Ammon's horn (tissue), 1 donor: ENCODE measurements at regions not wholly inside any gene's neighbourhood (a gene's known extent, or its start where the extent isn't known, plus 50 kb on each side); places are given as distances from the start of the nearest gene placed in this dataset.

ENCODE experiments used
- DNase-seq: peaks from one replicate; pipeline ENCODE4 v3.0.0-alpha.2; 2016; ENCODE audit warnings: low spot score

DNA sequence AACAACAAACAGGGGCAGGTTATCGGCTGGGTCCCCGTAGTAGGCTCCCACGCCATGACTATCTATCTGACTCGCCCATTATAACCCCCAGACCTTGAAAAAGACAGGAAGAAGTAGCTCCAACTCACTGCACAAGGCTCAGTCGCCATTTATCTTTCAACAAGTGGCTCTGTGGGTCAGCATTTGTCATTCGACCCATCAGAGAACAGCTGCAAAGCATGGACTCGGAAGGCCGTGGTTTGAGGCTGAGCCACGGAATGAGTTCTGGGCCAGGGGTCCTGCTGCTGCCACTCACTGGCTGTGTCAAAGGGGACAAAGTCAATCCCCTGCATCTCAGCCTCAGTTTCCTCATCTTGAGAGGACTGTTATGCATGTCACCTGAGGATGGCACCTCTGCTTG, 131.0 kb downstream of the DMRTA2 start:
- no peak for DNase-seq

DNA sequence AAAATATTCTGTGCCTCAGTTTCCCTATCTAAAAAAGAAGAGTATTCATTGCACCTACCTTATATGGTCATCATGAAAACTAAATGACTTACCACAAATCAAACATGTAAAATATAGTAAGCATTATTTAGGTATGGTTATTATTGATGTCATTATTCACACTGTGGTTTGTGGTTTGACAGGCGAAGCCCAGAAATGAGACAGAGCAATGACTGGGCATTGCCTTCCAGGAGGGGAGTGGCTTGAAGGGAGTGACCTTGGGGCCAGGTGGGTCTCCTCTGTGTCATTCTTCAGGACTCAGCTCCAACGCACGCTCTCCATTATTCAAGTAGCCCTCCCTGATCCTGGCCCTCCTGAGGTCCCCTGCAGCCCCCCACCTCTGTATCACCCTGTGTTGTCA, 133.7 kb downstream of the DMRTA2 start:
- DNase-seq = no peak

DNA sequence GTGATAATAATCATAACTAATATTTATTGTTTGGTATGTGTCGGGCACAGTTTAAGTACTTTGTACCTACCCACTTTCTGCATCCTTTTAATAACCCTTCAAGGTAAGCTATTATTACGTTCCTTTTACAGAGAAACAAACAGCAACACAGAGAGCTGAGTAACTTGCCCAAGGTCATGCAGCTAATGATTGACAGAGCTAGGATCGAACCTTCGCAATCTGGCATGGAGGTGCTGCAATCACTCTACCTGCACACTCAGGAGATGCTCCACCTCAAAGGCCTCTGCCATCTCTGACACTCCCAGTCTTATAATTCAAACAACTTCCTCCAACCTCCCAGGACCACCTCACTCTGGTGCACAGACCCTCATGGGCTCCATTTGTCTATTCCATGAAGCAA, 137.2 kb downstream of the DMRTA2 start:
- DNase-seq = no peak

DNA sequence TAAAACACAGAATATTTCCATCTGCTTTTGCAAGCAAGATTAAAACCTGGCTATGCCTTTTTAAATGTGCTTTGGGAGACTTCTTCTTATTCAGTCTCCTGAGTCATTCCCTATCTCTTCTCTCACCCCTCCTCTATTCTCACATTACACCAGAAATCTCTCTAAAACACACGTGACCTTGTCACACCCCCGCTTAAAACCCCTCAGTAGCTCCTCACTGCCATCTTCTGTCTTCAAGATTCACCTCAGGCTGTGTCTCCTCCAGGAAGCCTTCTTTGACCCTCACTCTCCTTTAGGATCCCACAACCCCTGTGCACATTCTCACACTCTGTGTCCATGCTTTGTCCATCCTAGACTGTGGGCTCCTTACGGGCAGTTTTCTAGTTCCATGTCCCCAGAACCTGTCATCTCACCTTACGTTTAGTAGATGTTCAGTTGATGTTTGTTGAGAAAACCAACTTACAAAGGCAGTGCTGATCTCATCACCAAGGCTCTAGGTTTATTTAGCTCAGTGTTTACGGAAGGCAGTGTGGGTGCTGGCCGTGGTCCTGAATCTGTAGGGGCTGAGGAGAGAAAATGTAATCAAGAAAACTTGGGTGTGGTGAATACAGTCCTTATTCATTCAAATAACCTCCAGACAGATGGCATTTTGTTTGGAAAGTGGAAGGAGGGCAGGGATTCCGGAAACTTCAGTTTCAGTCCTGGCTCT, 143.5 kb downstream of the DMRTA2 start:
- no peak for DNase-seq

DNA sequence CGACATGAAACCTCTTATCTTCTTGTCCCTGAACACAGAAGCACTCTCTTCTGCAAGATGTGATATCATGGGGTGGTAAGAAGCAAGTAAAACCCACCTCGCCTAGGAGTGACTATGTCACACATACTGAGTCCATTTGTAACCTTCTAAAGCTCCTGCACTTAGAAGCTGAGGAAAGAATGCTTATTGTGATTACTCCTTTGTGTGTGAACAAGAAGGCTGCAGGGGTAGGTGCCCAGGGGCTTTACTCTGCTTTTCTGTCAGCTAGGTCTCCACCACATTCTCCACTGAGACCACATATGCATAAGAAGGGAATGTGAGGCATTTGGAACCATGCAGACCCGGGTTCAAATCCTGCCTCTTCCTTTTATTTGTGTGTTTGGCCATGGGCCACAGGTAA, 144.3 kb downstream of the DMRTA2 start:
- no peak for DNase-seq

DNA sequence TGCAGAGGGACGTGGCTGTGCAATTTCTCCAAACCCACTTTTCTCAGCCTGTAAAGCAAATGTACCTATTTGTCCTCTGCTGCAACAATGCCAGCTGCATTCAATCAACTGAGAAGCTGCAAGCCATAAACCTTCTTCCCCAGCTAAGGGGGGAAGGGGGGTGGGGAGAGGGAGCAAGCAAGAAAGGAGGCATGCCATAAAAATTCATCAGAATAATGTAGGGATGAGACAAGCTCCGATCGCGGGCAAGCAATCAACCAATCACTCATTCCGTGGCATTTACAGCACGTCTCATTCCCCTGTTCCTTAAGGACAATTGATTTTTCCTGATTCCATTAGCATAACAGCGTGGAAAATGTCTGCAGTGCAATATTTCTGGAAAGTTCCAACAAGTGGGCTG, 144.8 kb downstream of the DMRTA2 start:
- no peak for DNase-seq

DNA sequence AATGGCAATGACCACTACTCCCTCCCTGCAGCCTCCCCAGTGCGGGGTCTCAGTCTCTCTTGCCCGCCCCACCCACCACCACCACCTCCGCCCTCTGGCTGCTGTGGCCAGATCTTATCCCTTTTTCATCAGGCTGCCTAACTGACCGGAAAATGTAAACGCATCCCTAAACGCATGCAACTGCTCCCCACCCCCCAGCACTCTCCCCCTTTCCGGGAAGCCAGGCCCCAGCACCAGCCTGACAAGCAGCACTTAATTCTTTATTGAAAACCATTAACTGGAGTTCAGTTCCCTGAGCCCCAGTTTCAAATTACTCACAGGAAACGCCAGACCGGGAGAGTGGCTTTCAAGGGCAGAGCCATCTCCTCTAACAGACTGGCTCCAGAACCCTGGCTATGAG, 147.7 kb downstream of the DMRTA2 start:
- no peak for DNase-seq

DNA sequence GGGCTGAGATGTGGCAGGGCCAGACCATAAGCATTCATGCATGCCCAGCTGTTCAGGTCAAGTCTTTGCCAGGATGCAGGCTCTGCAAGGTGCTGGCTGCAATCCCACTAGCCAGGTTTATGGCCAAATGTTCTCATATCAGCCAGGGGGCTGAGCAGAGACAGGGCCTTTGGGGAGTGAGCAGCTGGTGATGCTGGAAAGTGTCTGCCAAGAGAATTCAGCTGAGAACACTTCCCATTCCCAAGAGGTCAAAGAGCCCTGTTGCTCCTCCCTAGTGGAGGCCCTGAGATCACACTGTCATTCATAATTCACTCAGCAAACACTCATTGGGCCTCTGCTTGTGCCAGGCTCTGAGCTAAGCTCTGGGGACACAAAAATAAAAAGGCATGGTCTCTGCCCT, 150.3 kb downstream of the DMRTA2 start:
- DNase-seq = no peak

DNA sequence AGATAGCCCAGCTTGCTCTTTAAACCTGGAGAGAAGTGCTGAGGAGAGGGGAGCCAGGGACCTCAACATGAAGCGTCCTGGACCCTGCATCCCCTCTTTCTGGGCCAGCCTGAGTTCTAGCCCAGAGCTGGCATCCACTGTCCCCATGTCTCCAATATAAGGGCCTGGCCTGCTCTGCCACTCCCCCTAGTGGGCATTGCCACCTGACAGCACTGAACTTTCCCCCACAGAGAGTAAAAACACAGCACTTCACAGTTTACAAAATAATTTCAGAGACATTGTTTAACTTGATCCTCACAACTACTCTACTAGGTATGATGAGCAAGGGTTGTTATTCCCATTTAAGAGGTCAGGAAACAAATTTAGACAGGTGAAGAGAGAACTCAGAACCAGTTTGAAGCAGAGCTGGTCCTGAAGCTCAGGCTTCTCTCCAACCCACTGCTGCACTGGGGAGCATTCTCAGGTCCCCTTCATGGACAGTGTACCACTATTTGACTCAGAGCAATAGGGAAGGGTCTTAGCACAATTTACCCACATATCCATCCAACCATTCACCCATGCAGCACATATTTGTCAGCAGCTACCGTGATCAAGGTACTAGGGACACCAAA, 151.2 kb downstream of the DMRTA2 start:
- peak; percentile 54 for DNase-seq

DNA sequence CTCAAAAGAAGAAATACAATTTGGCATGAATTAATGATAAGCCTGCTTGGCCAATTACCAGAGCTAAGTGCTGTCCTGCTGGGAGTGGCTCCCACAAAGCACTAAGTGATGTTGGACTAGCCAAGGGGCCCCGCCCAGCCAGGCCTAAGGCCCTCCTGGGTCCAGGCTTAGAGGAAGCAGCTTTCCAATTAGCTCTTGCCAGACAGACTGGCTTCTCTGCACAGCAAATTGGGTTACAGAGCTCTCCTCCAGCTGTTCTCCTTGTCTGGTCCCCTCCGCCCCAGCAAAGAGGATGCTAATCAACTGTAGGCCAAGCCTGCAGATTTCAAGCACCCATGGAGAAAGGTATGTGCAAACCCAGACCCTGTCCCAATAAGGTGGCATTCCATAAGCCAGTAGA, 151.9 kb downstream of the DMRTA2 start:
- DNase-seq = no peak

DNA sequence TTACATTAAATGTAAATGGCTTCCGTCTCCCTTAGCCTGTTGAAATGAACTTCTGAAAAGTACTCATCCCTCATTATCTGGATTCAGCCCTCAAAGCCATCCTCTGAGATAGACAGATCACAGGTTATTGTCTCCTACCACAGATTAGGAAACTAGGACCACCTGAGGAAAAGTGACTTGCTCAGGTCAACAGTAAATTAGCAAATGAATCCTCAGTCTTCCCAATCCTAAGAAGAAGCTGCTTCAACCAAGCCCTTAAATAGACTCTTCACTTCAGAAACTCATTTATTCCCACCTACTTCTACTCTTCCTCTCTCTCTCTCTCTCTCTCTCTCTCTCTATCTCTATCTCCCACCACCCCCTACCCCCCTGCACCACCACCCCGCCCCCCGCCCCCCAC, 152.3 kb downstream of the DMRTA2 start:
- DNase-seq = no peak

DNA sequence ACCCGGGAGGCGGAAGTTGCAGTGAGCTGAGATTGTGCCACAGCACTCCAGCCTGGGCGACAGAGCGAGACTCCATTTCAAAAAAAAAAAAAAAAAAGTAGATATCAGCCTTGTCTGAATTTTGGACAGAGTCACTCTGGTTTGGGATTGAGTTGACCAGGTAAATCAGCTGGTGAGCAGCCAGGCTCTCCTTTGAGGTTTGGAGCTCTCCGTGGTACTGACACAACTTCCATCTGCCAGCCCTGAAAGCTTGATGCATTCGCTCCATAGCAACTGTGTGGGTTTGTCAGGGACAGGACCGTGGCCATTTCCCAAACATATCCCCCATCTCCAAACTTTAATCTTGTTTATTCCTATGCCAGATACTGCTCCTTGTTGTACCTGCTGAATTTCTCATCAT, 155.2 kb downstream of the DMRTA2 start:
- no peak for DNase-seq

DNA sequence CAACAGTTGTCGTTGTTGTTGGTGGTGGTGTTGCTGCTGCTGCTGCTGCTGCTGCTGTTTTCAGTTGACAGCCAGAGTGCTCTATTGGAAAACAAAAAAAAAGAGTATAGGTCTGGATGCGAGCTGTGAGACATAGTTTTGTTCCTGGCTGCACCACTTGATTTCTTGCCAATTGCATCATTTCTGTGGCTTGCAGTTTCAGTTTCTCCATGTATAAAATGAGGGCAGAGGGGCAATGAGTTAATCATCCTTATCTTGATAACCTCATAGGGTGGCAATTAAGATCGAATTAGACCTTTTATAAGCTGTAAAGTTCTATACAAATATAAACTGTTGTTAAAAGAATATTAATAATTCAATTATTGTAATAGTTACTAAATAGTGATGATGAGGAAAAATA, 156.7 kb downstream of the DMRTA2 start:
- DNase-seq = no peak

DNA sequence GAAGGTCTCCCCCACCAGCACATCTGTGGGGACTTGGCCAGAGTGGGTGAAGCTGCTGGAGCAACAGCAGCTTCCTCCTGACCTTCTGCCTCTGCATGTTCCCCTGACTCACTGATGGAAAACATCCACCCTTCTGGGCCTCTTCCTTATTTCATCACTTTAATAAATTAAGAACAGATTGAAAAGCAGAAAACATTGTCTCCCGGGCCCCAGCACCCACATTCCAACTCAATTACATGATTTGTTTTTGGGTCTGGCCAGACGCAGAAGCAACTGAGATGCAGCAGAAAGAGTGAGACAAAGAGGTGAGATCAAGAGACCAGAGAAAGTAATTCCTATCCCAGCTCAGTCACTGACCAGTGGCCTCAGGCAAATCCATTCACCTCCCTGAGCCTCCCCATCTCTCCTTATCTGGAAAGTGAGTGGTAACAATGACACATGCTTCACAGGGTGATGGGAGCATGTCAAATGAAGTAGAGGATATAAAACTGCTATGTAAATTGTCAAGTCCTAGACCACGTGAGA, 157.1 kb downstream of the ELAVL4 start:
- DNase-seq = no peak

DNA sequence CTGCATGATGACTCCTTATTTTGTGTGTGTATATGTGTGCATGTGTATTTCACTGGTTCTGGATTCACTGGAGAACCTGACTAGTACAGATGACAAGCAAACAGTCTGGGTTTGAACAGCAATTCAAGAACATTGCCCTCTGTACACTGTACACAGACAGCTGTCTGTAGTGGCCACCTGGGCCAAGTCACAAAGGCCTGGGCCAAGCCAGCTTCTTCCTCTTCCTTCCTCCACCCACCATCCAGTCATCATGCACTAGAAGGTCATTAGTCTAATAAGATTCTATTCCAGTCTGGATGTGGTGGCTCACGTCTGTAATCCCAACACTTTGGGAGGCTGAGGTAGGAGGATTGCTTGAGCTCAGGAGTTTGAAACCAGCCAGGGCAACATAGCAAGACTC, 155.9 kb downstream of the ELAVL4 start:
- DNase-seq = no peak

DNA sequence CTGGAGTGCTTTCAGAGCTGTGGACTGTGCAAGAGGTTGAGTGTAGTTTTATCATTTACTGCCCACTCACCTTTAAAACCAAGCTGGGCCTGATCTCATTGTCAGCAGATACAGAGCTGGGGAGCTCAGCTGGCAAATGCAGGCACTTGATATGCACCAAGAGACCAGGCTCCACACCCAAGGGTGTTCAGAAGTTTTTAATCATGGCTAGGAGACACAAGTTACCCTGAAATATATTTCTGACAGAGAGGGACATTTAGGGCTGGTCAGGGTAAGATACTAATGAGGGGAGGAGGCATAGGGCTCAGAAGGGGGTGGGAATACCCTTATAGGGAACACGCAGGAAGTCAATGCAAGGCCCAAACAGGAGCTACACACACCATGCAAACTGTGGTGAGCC, 153.7 kb downstream of the ELAVL4 start:
- DNase-seq = no peak

DNA sequence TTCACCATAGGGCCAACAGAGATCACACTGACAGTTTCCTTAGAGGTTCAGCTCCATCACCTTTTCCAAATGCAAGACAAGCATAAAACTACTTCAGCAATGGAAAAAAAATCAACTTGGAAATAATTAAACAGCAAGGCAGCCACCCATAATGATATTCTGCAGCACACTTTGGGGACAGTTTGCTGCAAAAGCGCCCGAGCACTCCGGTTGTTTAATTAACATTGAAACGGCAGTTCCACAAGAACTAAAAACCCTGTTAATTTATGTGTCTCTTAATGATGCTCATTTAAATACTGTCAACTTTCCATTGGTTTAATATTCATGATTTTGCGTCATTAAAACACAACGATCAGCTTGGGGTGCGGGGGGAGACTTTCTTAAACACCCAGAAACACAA, 153.2 kb downstream of the ELAVL4 start:
- DNase-seq = no peak

DNA sequence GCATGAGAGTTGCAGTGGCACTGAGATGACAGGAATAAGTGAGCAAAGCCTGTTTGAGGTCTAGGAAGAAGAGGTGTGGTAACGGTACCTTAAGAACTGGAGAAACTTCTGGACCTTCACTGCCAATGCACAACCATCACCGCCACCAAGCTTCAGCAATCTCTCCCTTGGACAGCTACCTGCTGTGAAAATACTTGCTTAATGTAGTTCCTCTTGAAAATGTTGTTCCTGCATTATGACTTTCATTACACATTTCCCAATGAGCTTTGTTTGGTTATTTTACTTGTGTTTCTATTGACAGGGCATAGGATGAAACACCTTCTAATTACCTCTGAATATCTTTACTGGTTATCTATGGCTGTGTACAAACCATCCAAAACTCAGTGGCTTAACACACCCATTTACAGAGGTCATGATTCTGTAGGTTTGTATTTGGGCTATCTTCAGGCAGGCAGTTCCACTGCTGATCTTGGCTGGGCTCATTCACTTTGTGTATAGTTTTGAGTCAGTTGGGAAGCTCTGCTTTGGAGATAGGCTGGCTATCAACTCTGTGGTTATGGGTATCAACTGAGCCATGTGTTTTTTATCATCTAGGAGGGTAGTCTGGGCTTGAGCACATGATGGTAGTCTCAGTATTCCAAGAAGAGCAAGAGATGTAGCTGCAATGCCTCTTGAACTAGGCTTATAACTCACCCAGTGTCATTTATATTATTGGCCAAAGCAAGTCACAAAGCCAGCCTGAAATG, 149.4 kb downstream of the ELAVL4 start:
- no peak for DNase-seq

DNA sequence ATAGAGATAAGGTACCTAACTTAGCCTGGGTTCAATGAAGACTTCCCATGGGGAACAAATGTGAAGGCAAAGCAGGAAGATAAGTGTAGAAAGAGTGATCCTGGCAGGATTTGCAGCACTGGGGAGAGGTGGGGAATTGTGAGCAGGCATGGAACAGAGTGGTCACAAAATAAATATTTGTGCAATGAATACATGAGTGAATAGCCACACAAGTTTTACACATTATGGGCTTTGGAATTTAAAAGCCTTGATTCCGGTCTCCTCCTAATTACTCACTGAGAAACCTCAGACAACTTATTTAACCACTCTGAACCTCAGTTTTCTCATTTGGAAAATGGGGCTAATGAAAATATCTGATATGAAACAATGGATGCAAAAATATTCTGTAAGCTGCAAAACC, 148.3 kb downstream of the ELAVL4 start:
- no peak for DNase-seq
